Panc1 (cell line): ENCODE measurements at regions not wholly inside any gene's neighbourhood (a gene's known extent, or its start where the extent isn't known, plus 50 kb on each side); places are given as distances from the start of the nearest gene placed in this dataset.

Source experiments
- ATAC-seq: fragments of 200-7000 bp; cut with Tn5 transposase; 2 replicates; pipeline ENCODE4 v1.9.1; 2020; ENCODE audit warnings: mild to moderate bottlenecking, moderate library complexity
- BruUV-seq: library from RNA; stranded (reverse); fragments of 400-500 nt; replicated peaks from 2 replicates; lab custom pipeline; 2021; lab: Mats Ljungman, UMichigan
- CTCF ChIA-PET: fragments of 300-600 bp; sonication (Branson Sonifier 250); formaldehyde crosslinking; loops from one replicate; lab custom pipeline; 2022; ENCODE audit warnings: antibody characterized with exemption; lab: Charles Lee
- POLR2A ChIA-PET: fragments of 300-600 bp; sonication (Branson Sonifier 250); formaldehyde crosslinking; loops from one replicate; lab custom pipeline; 2022; ENCODE audit warnings: antibody characterized with exemption; lab: Charles Lee
- DNase-seq: peaks from one replicate; pipeline ENCODE4 v3.0.0-alpha.2; 2010; ENCODE audit warnings: low read depth, low spot score
- H3K27ac ChIP-seq: 2 replicates; pipeline ENCODE4 v1.5.1; 2011; ENCODE audit warnings: mild to moderate bottlenecking, low read length, inconsistent platforms
- H3K27me3 ChIP-seq: fragments of 200-500 bp; sonication (Bioruptor generic); 2 replicates; pipeline ENCODE4 v1.6.0; 2014; ENCODE audit warnings: low read length, inconsistent platforms; ENCODE audit not compliant: control insufficient read depth, insufficient read depth
- H3K36me3 ChIP-seq: fragments of 200-500 bp; sonication (Bioruptor generic); 2 replicates; pipeline ENCODE4 v1.5.1; 2014; ENCODE audit warnings: inconsistent platforms, mild to moderate bottlenecking, low read length, moderate library complexity; ENCODE audit not compliant: control insufficient read depth, insufficient read depth
- H3K4me1 ChIP-seq: 2 replicates; pipeline ENCODE4 v1.5.1; 2011; ENCODE audit warnings: inconsistent platforms, mild to moderate bottlenecking, low read length, moderate library complexity; ENCODE audit not compliant: control insufficient read depth, insufficient read depth
- H3K4me3 ChIP-seq, 2 experiments: 2 replicates each; pipeline ENCODE4 v1.5.1; 2011 to 2012; ENCODE audit warnings: low read depth in 2 of 2, low read length in 2 of 2, mild to moderate bottlenecking in 2 of 2, inconsistent platforms in 1 of 2, moderate library complexity in 1 of 2
- H3K9me3 ChIP-seq: fragments of 200-500 bp; sonication (Bioruptor generic); 2 replicates; pipeline ENCODE4 v1.5.1; 2014; ENCODE audit warnings: low read depth, mild to moderate bottlenecking, inconsistent platforms, low read length, moderate library complexity; ENCODE audit not compliant: control insufficient read depth, insufficient read depth
- POLR2AphosphoS5 ChIP-seq: IDR thresholded peaks from 2 replicates; pipeline ENCODE4 v1.6.1; 2012; ENCODE audit warnings: mild to moderate bottlenecking, low read depth, low read length, moderate library complexity
- REST ChIP-seq, 2 experiments: IDR thresholded peaks; 2 replicates each; pipeline ENCODE4 v1.6.1; 2011 to 2012; ENCODE audit warnings: low read depth in 2 of 2, control low read depth in 1 of 2, low read length in 1 of 2, mild to moderate bottlenecking in 1 of 2, moderate library complexity in 1 of 2; ENCODE audit not compliant: insufficient read depth in 1 of 2
- SIN3A ChIP-seq: IDR thresholded peaks from 2 replicates; pipeline ENCODE4 v1.6.1; 2012; ENCODE audit warnings: low read depth, mild to moderate bottlenecking, low read length, moderate library complexity, borderline replicate concordance; ENCODE audit not compliant: insufficient read depth
- TCF7L2 ChIP-seq: IDR thresholded peaks from 2 replicates; pipeline ENCODE4 v1.6.1; 2011; ENCODE audit warnings: mild to moderate bottlenecking, low read depth, low read length, inconsistent platforms
- in situ Hi-C: cut with HindIII; loops from 2 replicates; pipeline ENCODE4 v1.10.0; 2016; ENCODE audit warnings: low sequenced_read_pairs, low pct_unique_long_range_greater_than_20kb
- intact Hi-C: fragments of 100-400 bp; cut with micrococcal nuclease; formaldehyde crosslinking; loops from one replicate; pipeline ENCODE4 v1.10.0; 2022; ENCODE audit not compliant: unreplicated experiment
- TF ChIP-seq, protein P1 (sequence below): fragments of 450-650 bp; IDR thresholded peaks from 2 replicates; pipeline ENCODE4 v1.5.1; 2017; ENCODE audit warnings: mild to moderate bottlenecking

- BruUV-seq = no TSS peak
- Histone ChIP-seq H3K4me1 (no peaks in the 10 kb centered on the region), H3K27me3 (no peaks in the 10 kb centered on the region), H3K27ac (no peak overlapping the region), H3K4me3 (no peak overlapping the region), H3K36me3 (no peaks in the 10 kb centered on the region), H3K9me3 (no peaks in the 10 kb centered on the region)
- intact Hi-C loops (no loop called here), in situ Hi-C loops (no loop called here)
- ChIA-PET POLR2A (no interaction called here), CTCF (no interaction called here)
- ATAC-seq = no peak
- DNase-seq = no peak
- no peak for TF ChIP-seq TCF7L2
- no peak for TF ChIP-seq POLR2AphosphoS5
- TF ChIP-seq, protein P1, sequence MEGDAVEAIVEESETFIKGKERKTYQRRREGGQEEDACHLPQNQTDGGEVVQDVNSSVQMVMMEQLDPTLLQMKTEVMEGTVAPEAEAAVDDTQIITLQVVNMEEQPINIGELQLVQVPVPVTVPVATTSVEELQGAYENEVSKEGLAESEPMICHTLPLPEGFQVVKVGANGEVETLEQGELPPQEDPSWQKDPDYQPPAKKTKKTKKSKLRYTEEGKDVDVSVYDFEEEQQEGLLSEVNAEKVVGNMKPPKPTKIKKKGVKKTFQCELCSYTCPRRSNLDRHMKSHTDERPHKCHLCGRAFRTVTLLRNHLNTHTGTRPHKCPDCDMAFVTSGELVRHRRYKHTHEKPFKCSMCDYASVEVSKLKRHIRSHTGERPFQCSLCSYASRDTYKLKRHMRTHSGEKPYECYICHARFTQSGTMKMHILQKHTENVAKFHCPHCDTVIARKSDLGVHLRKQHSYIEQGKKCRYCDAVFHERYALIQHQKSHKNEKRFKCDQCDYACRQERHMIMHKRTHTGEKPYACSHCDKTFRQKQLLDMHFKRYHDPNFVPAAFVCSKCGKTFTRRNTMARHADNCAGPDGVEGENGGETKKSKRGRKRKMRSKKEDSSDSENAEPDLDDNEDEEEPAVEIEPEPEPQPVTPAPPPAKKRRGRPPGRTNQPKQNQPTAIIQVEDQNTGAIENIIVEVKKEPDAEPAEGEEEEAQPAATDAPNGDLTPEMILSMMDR = no peak
- no peak for TF ChIP-seq REST (IDR thresholded peaks at IDR 0.05; ENCODE audit: insufficient read depth in 1 of 2, low read depth in 2 of 2, low read length in 1 of 2)
- no peak for TF ChIP-seq SIN3A
Measured at GRCh38 chr9:107810461-107810961, 320.9 kb upstream of the KLF4 start.

- no TSS peak for BruUV-seq
- no peaks in the 10 kb centered on the region for H3K4me1 ChIP-seq
Measured at GRCh38 chr9:107809871-107810460, 320.4 kb upstream of the KLF4 start.

More at GRCh38 chr9:107809871-107810460, 320.4 kb upstream of the KLF4 start:
- intact Hi-C loops (no loop called here), in situ Hi-C loops (no loop called here)
- no peaks in the 10 kb centered on the region for H3K9me3 ChIP-seq
- CTCF ChIA-PET = no interaction called here
- no peak for TF ChIP-seq POLR2AphosphoS5
- TF ChIP-seq SIN3A = no peak
- TF ChIP-seq REST (IDR thresholded peaks at IDR 0.05; ENCODE audit: insufficient read depth in 1 of 2, low read depth in 2 of 2, low read length in 1 of 2) = no peak
- TF ChIP-seq, protein P1 = no peak
- no peak for TF ChIP-seq TCF7L2
- no peak overlapping the region for H3K4me3 ChIP-seq
- DNase-seq = no peak
- H3K27ac ChIP-seq = no peak overlapping the region
- POLR2A ChIA-PET = no interaction called here
- H3K27me3 ChIP-seq = no peaks in the 10 kb centered on the region
- no peaks in the 10 kb centered on the region for H3K36me3 ChIP-seq
- no peak for ATAC-seq
